SK-N-SH (cell line): ENCODE measurements at regions not wholly inside any gene's neighbourhood (a gene's known extent, or its start where the extent isn't known, plus 50 kb on each side); places are given as distances from the start of the nearest gene placed in this dataset.

Experiments used
- EZH2phosphoT487 ChIP-seq: fragments of 200-600 bp; sonication (generic); IDR thresholded peaks from 2 replicates; pipeline ENCODE4 v1.6.1; 2017; ENCODE audit warnings: low read depth, mixed run types, mild to moderate bottlenecking, antibody characterized with exemption, moderate library complexity, borderline replicate concordance
- GABPA ChIP-seq: IDR thresholded peaks from 2 replicates; pipeline ENCODE4 v1.4.0; 2012; ENCODE audit warnings: low read depth, mild to moderate bottlenecking

- TF ChIP-seq EZH2phosphoT487 (no peak), GABPA (no peak)
Measured at GRCh38 chr12:69117566-69118266, 121.7 kb upstream of the CPSF6 start.
